ENCODE measurements at regions not wholly inside any gene's neighbourhood (a gene's known extent, or its start where the extent isn't known, plus 50 kb on each side); places are given as distances from the start of the nearest gene placed in this dataset.

DNA sequence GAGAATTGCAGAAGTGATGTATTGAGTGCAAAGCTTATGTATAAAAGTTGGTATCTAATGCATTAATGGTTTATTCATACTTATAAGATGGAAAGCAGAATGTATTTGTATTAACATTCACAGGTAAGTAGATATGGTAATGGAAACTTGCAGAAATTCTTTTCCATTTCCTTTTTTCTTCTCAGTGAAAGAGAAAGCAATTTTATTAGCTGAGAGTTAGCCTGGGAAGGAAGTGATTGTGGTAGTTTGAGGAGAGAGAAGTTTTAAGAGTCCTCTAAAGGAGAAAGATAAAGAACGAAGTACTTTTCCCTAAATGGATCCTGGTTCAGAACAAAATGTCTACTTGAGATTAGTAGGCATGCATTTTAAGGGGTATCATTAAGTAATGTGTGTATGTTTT, 60.1 kb upstream of the OSTN start:
- intact Hi-C loops (cut with micrococcal nuclease): loop anchor here (2.0 to 10.0 kb wide), 3 partner anchors 68 to 1303 kb away; no protein-coding TSS in a partner anchor
- POLR2A ChIA-PET (ENCODE audit: unreplicated experiment): no interaction called here
- BruUV-seq (replicated peaks): no TSS peak

More for the DNA sequence above, 60.1 kb upstream of the OSTN start:
- in situ Hi-C loops (cut with MboI; ENCODE audit: low sequenced_read_pairs) (no loop called here), dilution Hi-C loops (cut with HindIII; ENCODE audit: low sequenced_read_pairs, unreplicated experiment) (no loop called here)
- Histone ChIP-seq H3K56ac (ENCODE audit: extremely low read depth, insufficient read depth, low read length) (no peak overlapping the region), H3K27me3 (ENCODE audit: control insufficient read depth, insufficient read depth, low read length) (no peaks in the 10 kb centered on the region), H2AFZ (replicated peaks; ENCODE audit: low read length, poor library complexity) (no peak overlapping the region), H2BK120ac (ENCODE audit: low read depth, low read length) (no peak overlapping the region), H4K5ac (ENCODE audit: low read depth, low read length) (no peak overlapping the region; the same call in 1 of the 2 replicates), H2AK9ac (replicated peaks; ENCODE audit: low read depth, low read length, poor library complexity) (no peak overlapping the region), H2BK15ac (ENCODE audit: low read depth, low read length) (0 out of 3 replicates have a peak overlapping the region, but pooled peaks have one; percentile 45), H3K36me3 (ENCODE audit: control insufficient read depth, insufficient read depth, low read length) (no peaks in the 10 kb centered on the region), H3K79me1 (ENCODE audit: low read depth in 1 of 2, low read length in 2 of 2) (no peaks in the 10 kb centered on the region; a peak in 1 of 4 replicates), H3K4me1 (ENCODE audit: control insufficient read depth, insufficient read depth, low read length) (peaks cover 2% of the 10 kb centered on the region; the same call in 1 of the 2 replicates), H3K4me2 (ENCODE audit: low read depth, low read length) (no peak overlapping the region), H4K91ac (ENCODE audit: insufficient read depth, low read depth, low read length) (no peak overlapping the region), H3K9ac (ENCODE audit: low read depth, low read length) (no peak overlapping the region), H3K18ac (ENCODE audit: low read depth, low read length) (peak overlapping the region; percentile 35; the same call in 1 of the 2 replicates), H3K23ac (ENCODE audit: low read depth, low read length) (no peak overlapping the region), H2BK5ac (ENCODE audit: low read depth, low read length, poor library complexity, severe bottlenecking) (peak overlapping the region; percentile 24), H3K14ac (replicated peaks; ENCODE audit: low read depth, low read length) (no peak overlapping the region), H4K8ac (ENCODE audit: low read depth in 2 of 2, low read length in 2 of 2) (no peak overlapping the region), H4K20me1 (ENCODE audit: insufficient read depth, low read length) (no peaks in the 10 kb centered on the region), H3K9me3 (ENCODE audit: control insufficient read depth, insufficient read depth, low read length) (no peaks in the 10 kb centered on the region), H3K4me3 (ENCODE audit: insufficient read depth, low read depth, low read length) (no peak overlapping the region), H2BK20ac (ENCODE audit: low read depth, low read length) (no peak overlapping the region), H3K4ac (ENCODE audit: low read depth, low read length) (no peak overlapping the region), H2AK5ac (ENCODE audit: low read depth, low read length) (no peak overlapping the region), H3K27ac (ENCODE audit: insufficient read depth, low read length) (no peak overlapping the region), H3K9me1 (ENCODE audit: insufficient read depth, low read length) (no peaks in the 10 kb centered on the region)
- CTCF ChIA-PET: interaction anchor here (1.0 kb wide), 1 partner anchor 8 kb away, joined by 3 read pairs; no protein-coding TSS in a partner anchor
- TF ChIP-seq CEBPB (IDR thresholded peaks at IDR 0.05; ENCODE audit: low read depth, low read length): no peak
- TF ChIP-seq, protein P1, sequence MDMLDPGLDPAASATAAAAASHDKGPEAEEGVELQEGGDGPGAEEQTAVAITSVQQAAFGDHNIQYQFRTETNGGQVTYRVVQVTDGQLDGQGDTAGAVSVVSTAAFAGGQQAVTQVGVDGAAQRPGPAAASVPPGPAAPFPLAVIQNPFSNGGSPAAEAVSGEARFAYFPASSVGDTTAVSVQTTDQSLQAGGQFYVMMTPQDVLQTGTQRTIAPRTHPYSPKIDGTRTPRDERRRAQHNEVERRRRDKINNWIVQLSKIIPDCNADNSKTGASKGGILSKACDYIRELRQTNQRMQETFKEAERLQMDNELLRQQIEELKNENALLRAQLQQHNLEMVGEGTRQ (IDR thresholded peaks at IDR 0.05; ENCODE audit: low read depth, low read length): no peak
- no peak for TF ChIP-seq NFE2L2 (IDR thresholded peaks at IDR 0.05; ENCODE audit: low read depth, low read length)
- no peak for TF ChIP-seq POLR2A (IDR thresholded peaks at IDR 0.05; ENCODE audit: low read depth, low read length)
- TF ChIP-seq SMC3 (IDR thresholded peaks at IDR 0.05; ENCODE audit: low read depth, low read length): no peak
- TF ChIP-seq, protein P2, sequence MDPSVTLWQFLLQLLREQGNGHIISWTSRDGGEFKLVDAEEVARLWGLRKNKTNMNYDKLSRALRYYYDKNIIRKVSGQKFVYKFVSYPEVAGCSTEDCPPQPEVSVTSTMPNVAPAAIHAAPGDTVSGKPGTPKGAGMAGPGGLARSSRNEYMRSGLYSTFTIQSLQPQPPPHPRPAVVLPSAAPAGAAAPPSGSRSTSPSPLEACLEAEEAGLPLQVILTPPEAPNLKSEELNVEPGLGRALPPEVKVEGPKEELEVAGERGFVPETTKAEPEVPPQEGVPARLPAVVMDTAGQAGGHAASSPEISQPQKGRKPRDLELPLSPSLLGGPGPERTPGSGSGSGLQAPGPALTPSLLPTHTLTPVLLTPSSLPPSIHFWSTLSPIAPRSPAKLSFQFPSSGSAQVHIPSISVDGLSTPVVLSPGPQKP (IDR thresholded peaks at IDR 0.05; ENCODE audit: borderline replicate concordance, low read depth, low read length): no peak
- TF ChIP-seq CHD1 (IDR thresholded peaks at IDR 0.05; ENCODE audit: low read depth, low read length): no peak
- no peak for TF ChIP-seq FOS (IDR thresholded peaks at IDR 0.05; ENCODE audit: low read depth, low read length)
- TF ChIP-seq RAD21 (IDR thresholded peaks at IDR 0.05; ENCODE audit: low read length): no peak
- no peak for TF ChIP-seq MAZ (IDR thresholded peaks at IDR 0.05; ENCODE audit: borderline replicate concordance, low read depth, low read length)
- TF ChIP-seq RFX5 (IDR thresholded peaks at IDR 0.05; ENCODE audit: low read depth, low read length): no peak
- TF ChIP-seq CTCF (conservative IDR thresholded peaks at IDR 0.05; ENCODE audit: low read depth, low read length): no peak
- TF ChIP-seq MXI1 (IDR thresholded peaks at IDR 0.05; ENCODE audit: borderline replicate concordance, low read depth, low read length): no peak
- TF ChIP-seq RCOR1 (IDR thresholded peaks at IDR 0.05; ENCODE audit: insufficient replicate concordance, low read length): no peak
- TF ChIP-seq BHLHE40 (IDR thresholded peaks at IDR 0.05; ENCODE audit: low read depth, low read length): no peak
- no peak for TF ChIP-seq MAFK (IDR thresholded peaks at IDR 0.05; ENCODE audit: low read depth, low read length)
- WGBS, 2 experiments (ENCODE audit: extremely low coverage in 2 of 2, insufficient read length in 1 of 2): no CpG with 5 or more reads among the region's 1 CpG
- ATAC-seq (ENCODE audit: low read depth) (no peak), DNase-seq (no peak)

All from IMR-90 (cell line).